B cell (primary cell): ENCODE measurements at regions not wholly inside any gene's neighbourhood (a gene's known extent, or its start where the extent isn't known, plus 50 kb on each side); places are given as distances from the start of the nearest gene placed in this dataset.

Experiments used
- ATAC-seq: fragments of 200-7000 bp; cut with Tn5 transposase; one replicate; pipeline ENCODE4 v1.10.0; 2021; ENCODE audit warnings: low read depth, mild to moderate bottlenecking, moderate number of reproducible peaks, moderate library complexity
- CTCF ChIA-PET: fragments of 350-600 bp; sonication (Branson Sonifier 250); formaldehyde crosslinking; loops from one replicate; lab custom pipeline; 2021; ENCODE audit warnings: antibody characterized with exemption, inconsistent platforms; lab: Charles Lee
- POLR2A ChIA-PET: fragments of 350-600 bp; sonication (Branson Sonifier 250); formaldehyde crosslinking; loops from one replicate; lab custom pipeline; 2021; ENCODE audit warnings: antibody characterized with exemption; lab: Charles Lee
- DNase-seq: peaks from one replicate; pipeline ENCODE4 v3.0.0; 2013
- H2AFZ ChIP-seq: 2 replicates; pipeline ENCODE4 v1.6.1; 2012; ENCODE audit warnings: mild to moderate bottlenecking, low read depth, low read length; ENCODE audit not compliant: insufficient read depth, poor library complexity, severe bottlenecking
- H3K27ac ChIP-seq, 2 donors: 1 replicate in 1 of 2; 2 replicates in 1 of 2; pipeline ENCODE4 v1.5.1; 2012 to 2013; ENCODE audit warnings: low read length in 2 of 2, mild to moderate bottlenecking in 2 of 2, moderate library complexity in 1 of 2
- H3K27me3 ChIP-seq, 4 experiments: fragments of 200-600 bp in 1 of 4; sonication (generic) in 1 of 4; replicated peaks in 1 of 4; 1 replicate in 2 of 4; 2 replicates in 2 of 4; pipeline versions ENCODE4 v1.6.1 to v1.7.0; 2013 to 2016; ENCODE audit warnings: low read length in 3 of 4, mild to moderate bottlenecking in 2 of 4, mixed read lengths in 1 of 4, moderate library complexity in 1 of 4; ENCODE audit not compliant: insufficient read depth in 4 of 4, control insufficient read depth in 3 of 4; ENCODE audit errors: control extremely low read depth in 1 of 4
- H3K36me3 ChIP-seq, 2 experiments: replicated peaks in 1 of 2; 1 replicate in 1 of 2; 2 replicates in 1 of 2; pipeline versions ENCODE4 v1.6.1 to v1.7.1; 2013; ENCODE audit warnings: low read length in 1 of 2; ENCODE audit not compliant: insufficient read depth in 2 of 2, control insufficient read depth in 1 of 2; ENCODE audit errors: control extremely low read depth in 1 of 2, extremely low read depth in 1 of 2
- H3K4me1 ChIP-seq, 2 donors: fragments of 200-600 bp in 1 of 2; sonication (generic) in 1 of 2; 1 replicate in 1 of 2; 2 replicates in 1 of 2; pipeline versions ENCODE4 v1.5.1 to v1.6.1; 2013 to 2017; ENCODE audit warnings: low read length in 2 of 2; ENCODE audit not compliant: control insufficient read depth in 2 of 2, insufficient read depth in 2 of 2
- H3K4me2 ChIP-seq: replicated peaks from 2 replicates; pipeline ENCODE3; 2012; ENCODE audit warnings: mild to moderate bottlenecking, low read depth, low read length; ENCODE audit not compliant: poor library complexity, severe bottlenecking
- H3K4me3 ChIP-seq, 5 experiments: fragments of 200-600 bp in 1 of 5; sonication (generic) in 1 of 5; 1 replicate in 3 of 5; 2 replicates in 2 of 5; pipeline versions ENCODE4 v1.5.1 to v1.7.0; 2011 to 2016; ENCODE audit warnings: low read length in 4 of 5, mild to moderate bottlenecking in 4 of 5, low read depth in 2 of 5, control low read depth in 1 of 5, moderate library complexity in 1 of 5; ENCODE audit not compliant: insufficient read depth in 1 of 5; ENCODE audit errors: control extremely low read depth in 1 of 5, extremely low read depth in 1 of 5
- H3K79me2 ChIP-seq: fragments of 200-600 bp; sonication (generic); one replicate; pipeline ENCODE4 v1.6.0; 2016; ENCODE audit warnings: low read length; ENCODE audit not compliant: control insufficient read depth, insufficient read depth
- H3K9ac ChIP-seq: fragments of 200-600 bp; sonication (generic); 2 replicates; pipeline ENCODE4 v1.6.1; 2017; ENCODE audit warnings: mild to moderate bottlenecking, low read length, moderate library complexity
- H3K9me3 ChIP-seq, 3 donors: one replicate each; pipeline versions ENCODE4 v1.6.1 to v1.7.1; 2013; ENCODE audit warnings: low read length in 2 of 3; ENCODE audit not compliant: control insufficient read depth in 2 of 3, insufficient read depth in 1 of 3; ENCODE audit errors: control extremely low read depth in 1 of 3
- H4K20me1 ChIP-seq: 2 replicates; pipeline ENCODE4 v1.6.0; 2012; ENCODE audit warnings: mild to moderate bottlenecking, low read length; ENCODE audit not compliant: insufficient read depth, control insufficient read depth, poor library complexity, severe bottlenecking
- H3K27ac Mint-ChIP-seq: one replicate; pipeline ENCODE4 v1.8.0; 2021; ENCODE audit warnings: mixed read lengths
- H3K27me3 Mint-ChIP-seq: one replicate; pipeline ENCODE4 v1.8.0; 2021; ENCODE audit warnings: mixed read lengths
- H3K4me1 Mint-ChIP-seq: one replicate; pipeline ENCODE4 v1.8.0; 2021; ENCODE audit warnings: mixed read lengths
- H3K4me3 Mint-ChIP-seq: one replicate; pipeline ENCODE4 v1.8.0; 2021; ENCODE audit warnings: mixed read lengths
- H3K9me3 Mint-ChIP-seq: one replicate; pipeline ENCODE4 v1.8.0; 2022; ENCODE audit warnings: mixed read lengths; ENCODE audit not compliant: insufficient read depth
- EZH2 ChIP-seq: IDR thresholded peaks from 2 replicates; pipeline ENCODE4 v1.6.1; 2012; ENCODE audit warnings: borderline replicate concordance, low read depth, mild to moderate bottlenecking, moderate library complexity, low read length; ENCODE audit not compliant: insufficient read depth, poor library complexity, severe bottlenecking
- WGBS: methylation state at CpG from one replicate; pipeline ENCODE4 v1.1.5; 2013; ENCODE audit warnings: missing lambda C conversion rate; ENCODE audit not compliant: insufficient coverage; 5-methylcytosine and 5-hydroxymethylcytosine counted together
- intact Hi-C: fragments of 100-400 bp; cut with micrococcal nuclease; formaldehyde crosslinking; loops from one replicate; pipeline ENCODE4 v1.10.0; 2022
- TF ChIP-seq, protein P1 (sequence below): fragments of 200-600 bp; IDR thresholded peaks from one replicate; pipeline ENCODE4 v1.8.0; 2022; ENCODE audit warnings: antibody characterized with exemption, mild to moderate bottlenecking

DNA sequence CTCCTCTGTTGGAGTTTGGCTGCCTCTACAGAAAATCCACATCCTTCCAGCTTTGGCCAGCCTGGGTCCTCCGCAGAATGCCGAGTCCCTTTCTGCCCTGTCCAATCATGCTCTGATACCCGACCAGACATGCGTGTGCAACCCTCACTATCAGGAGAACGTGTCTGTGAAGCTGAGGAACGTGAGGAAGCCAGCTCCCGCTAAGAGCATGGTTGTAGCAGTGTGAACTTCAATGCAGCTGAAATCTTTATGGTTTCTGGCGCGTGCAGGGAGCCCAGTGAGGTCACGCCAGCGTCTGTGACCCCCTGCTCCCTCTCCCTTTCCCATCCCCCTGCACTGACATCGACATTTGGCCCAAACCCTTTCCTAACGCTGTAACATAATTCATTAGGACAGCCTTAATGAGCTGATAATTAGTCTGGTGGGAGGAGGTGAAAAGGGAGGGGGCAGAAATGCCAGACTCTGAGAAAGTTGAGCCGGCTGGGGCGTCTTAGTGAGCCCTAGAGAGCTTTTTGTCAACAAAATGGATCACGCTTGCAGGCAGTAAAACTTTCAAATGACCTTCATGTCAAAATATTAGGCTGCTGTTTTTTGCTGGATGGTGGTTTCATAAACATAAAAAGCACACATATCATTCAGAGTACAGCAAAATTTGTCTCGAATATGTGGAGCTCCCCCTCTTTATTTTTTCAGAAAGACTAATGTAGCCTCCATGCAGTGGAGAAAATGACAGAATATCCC is 423.3 kb downstream of the QKI start:
- intact Hi-C loops = no loop called here
- H3K36me3 ChIP-seq = no peaks in the 10 kb centered on the region
- no peak overlapping the region for H3K27ac ChIP-seq
- Mint-ChIP-seq H3K4me3 (no peak overlapping the region), H3K27me3 (peaks cover 21% of the 10 kb centered on the region), H3K27ac (no peak overlapping the region), H3K4me1 (peaks cover 7% of the 10 kb centered on the region), H3K9me3 (peaks cover 10% of the 10 kb centered on the region)
- peaks cover 0 to 8% (median 1%) of the 10 kb centered on the region in 4 experiments for H3K27me3 ChIP-seq
- ChIA-PET CTCF (no interaction called here), POLR2A (no interaction called here)
- ATAC-seq = no peak
- WGBS = 56% methylated on average over 7 of the region's 17 CpGs
- peaks cover 0 to 9% of the 10 kb centered on the region in 2 donors for H3K4me1 ChIP-seq
- H3K9me3 ChIP-seq = peaks cover 0 to 20% (median 6%) of the 10 kb centered on the region in 3 donors
- no peak overlapping the region for H3K4me3 ChIP-seq
- no peak for TF ChIP-seq EZH2
- TF ChIP-seq, protein P1, sequence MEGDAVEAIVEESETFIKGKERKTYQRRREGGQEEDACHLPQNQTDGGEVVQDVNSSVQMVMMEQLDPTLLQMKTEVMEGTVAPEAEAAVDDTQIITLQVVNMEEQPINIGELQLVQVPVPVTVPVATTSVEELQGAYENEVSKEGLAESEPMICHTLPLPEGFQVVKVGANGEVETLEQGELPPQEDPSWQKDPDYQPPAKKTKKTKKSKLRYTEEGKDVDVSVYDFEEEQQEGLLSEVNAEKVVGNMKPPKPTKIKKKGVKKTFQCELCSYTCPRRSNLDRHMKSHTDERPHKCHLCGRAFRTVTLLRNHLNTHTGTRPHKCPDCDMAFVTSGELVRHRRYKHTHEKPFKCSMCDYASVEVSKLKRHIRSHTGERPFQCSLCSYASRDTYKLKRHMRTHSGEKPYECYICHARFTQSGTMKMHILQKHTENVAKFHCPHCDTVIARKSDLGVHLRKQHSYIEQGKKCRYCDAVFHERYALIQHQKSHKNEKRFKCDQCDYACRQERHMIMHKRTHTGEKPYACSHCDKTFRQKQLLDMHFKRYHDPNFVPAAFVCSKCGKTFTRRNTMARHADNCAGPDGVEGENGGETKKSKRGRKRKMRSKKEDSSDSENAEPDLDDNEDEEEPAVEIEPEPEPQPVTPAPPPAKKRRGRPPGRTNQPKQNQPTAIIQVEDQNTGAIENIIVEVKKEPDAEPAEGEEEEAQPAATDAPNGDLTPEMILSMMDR = no peak
- peak overlapping the region; percentile 15 for H3K4me2 ChIP-seq
- H2AFZ ChIP-seq = peak overlapping the region; percentile 55
- H4K20me1 ChIP-seq = no peaks in the 10 kb centered on the region
- no peak overlapping the region for H3K9ac ChIP-seq
- DNase-seq = no peak
- H3K79me2 ChIP-seq = no peaks in the 10 kb centered on the region
